ENCODE measurements at regions not wholly inside any gene's neighbourhood (a gene's known extent, or its start where the extent isn't known, plus 50 kb on each side); places are given as distances from the start of the nearest gene placed in this dataset.

DNA sequence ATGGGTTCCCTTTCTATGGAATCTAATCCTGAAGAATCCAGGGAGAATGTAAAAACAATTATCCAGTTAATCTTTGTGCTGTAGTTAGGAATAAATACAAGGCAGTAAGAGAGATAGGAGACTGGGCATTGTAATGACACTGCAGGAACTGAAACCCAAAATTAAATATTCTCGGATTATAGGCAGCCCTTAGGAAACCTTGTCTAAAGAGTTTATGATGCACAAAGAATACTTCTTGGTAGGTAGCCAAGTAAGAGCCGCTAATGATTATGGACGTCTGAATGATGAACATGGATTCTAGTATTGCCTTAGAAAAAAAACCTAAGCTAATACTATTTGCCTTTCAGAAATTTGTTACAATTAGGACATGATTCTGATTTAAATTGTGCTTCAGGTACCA lies 165.4 kb upstream of the LRIG3 start:
- TF ChIP-seq EZH2phosphoT487 (IDR thresholded peaks at IDR 0.05; ENCODE audit: borderline replicate concordance, low read length), result no peak
- TF ChIP-seq, protein P1, sequence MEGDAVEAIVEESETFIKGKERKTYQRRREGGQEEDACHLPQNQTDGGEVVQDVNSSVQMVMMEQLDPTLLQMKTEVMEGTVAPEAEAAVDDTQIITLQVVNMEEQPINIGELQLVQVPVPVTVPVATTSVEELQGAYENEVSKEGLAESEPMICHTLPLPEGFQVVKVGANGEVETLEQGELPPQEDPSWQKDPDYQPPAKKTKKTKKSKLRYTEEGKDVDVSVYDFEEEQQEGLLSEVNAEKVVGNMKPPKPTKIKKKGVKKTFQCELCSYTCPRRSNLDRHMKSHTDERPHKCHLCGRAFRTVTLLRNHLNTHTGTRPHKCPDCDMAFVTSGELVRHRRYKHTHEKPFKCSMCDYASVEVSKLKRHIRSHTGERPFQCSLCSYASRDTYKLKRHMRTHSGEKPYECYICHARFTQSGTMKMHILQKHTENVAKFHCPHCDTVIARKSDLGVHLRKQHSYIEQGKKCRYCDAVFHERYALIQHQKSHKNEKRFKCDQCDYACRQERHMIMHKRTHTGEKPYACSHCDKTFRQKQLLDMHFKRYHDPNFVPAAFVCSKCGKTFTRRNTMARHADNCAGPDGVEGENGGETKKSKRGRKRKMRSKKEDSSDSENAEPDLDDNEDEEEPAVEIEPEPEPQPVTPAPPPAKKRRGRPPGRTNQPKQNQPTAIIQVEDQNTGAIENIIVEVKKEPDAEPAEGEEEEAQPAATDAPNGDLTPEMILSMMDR (IDR thresholded peaks at IDR 0.05; ENCODE audit: low read depth, low read length, poor library complexity, severe bottlenecking), result no peak

DNA sequence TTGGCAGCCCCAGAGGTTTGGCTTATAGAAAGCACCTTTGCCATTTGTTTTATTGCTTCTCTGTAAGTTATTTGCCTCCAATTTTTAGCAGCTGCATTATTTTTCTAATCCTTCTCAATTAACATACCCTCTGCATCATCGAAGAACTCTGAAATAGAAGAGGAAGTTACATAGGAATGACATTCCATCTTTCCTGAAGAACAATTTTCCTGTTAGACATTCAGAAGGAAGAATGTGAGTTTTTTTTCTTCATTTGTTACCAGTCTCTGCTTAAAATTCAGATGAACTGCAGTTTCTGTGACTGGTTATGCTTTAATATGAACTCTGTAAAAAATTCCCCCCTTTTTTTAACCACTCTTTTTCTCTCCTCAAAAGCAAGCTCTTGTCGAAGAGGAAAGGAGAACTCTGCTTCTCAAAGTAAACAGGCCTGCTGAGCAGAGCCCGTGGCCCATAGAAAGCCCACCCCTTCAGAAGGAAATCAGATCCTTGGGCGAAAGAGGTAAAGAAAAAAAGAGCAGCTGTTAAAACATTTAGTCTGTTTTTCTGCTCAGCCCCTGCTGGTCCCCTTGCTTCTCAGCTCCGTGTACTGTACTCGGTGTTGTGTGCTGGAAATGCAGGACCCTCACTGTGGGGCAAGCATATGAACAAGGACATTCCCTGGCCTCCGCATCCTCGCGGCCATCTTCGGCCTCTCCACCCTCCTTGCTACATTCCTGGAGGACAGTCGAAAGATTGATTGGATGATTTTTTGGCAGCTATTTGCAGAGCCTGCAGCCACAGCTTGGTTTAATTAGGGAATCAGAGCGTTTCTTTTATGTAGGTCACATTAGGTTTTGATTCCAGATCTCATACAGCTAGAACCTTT lies 164.4 kb upstream of the LRIG3 start:
- no peaks in the 10 kb centered on the region for H3K9me2 ChIP-seq (replicated peaks; ENCODE audit: control insufficient read depth, low read length)
- H3K4me3 ChIP-seq (ENCODE audit: low read length), result no peak overlapping the region
- no peaks in the 10 kb centered on the region for H3K79me2 ChIP-seq (ENCODE audit: control insufficient read depth, low read length)

More for the DNA sequence above, 165.4 kb upstream of the LRIG3 start:
- no peaks in the 10 kb centered on the region for H3K4me1 ChIP-seq (ENCODE audit: control insufficient read depth, low read length)
- H3K4me3 ChIP-seq (ENCODE audit: low read length), result no peak overlapping the region
- H3K27me3 ChIP-seq (ENCODE audit: control insufficient read depth, low read length), result no peaks in the 10 kb centered on the region
- H3F3A ChIP-seq (ENCODE audit: control insufficient read depth, insufficient read depth), result no peaks in the 10 kb centered on the region
- H3K4me2 ChIP-seq (ENCODE audit: low read length), result no peak overlapping the region
- no peaks in the 10 kb centered on the region for H3K9me2 ChIP-seq (replicated peaks; ENCODE audit: control insufficient read depth, low read length)
- no peaks in the 10 kb centered on the region for H3K36me3 ChIP-seq (ENCODE audit: control insufficient read depth, low read length)
- H3K27ac ChIP-seq (ENCODE audit: low read depth, low read length), result no peak overlapping the region
- no peaks in the 10 kb centered on the region for H3K79me2 ChIP-seq (ENCODE audit: control insufficient read depth, low read length)
- no peaks in the 10 kb centered on the region for H4K20me1 ChIP-seq (ENCODE audit: control insufficient read depth, insufficient read depth, low read depth, low read length)
- H3K9me3 ChIP-seq (ENCODE audit: control insufficient read depth, insufficient read depth, low read length), result no peaks in the 10 kb centered on the region

DNA sequence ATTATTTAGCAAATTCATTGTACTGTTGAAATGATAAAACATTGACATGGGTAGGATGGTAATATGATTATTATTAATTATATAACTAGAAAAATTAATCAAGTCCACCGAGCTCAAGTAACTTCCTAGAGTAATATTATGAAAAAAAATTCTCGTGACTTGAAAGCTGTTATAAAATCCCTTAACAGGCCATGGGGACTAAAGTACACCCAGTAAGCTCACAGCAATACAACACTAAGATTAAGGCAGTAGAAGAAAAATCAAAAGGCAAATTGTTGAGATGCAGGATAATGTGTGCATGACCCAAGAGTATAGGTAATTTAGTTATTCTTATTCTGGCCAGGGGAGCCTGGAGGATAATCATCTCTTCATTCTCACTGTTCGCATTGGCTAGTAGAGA lies 162.6 kb upstream of the LRIG3 start:
- Histone ChIP-seq H3K9me3 (ENCODE audit: control insufficient read depth, insufficient read depth, low read length) (no peaks in the 10 kb centered on the region), H3K27me3 (ENCODE audit: control insufficient read depth, low read length) (no peaks in the 10 kb centered on the region), H3K4me1 (ENCODE audit: control insufficient read depth, low read length) (no peaks in the 10 kb centered on the region), H3K79me2 (ENCODE audit: control insufficient read depth, low read length) (no peaks in the 10 kb centered on the region), H4K20me1 (ENCODE audit: control insufficient read depth, insufficient read depth, low read depth, low read length) (no peaks in the 10 kb centered on the region), H3K4me3 (ENCODE audit: low read length) (no peak overlapping the region), H3K4me2 (ENCODE audit: low read length) (no peak overlapping the region), H3K9me2 (replicated peaks; ENCODE audit: control insufficient read depth, low read length) (no peaks in the 10 kb centered on the region), H3K36me3 (ENCODE audit: control insufficient read depth, low read length) (no peaks in the 10 kb centered on the region), H3K27ac (ENCODE audit: low read depth, low read length) (no peak overlapping the region), H3F3A (ENCODE audit: control insufficient read depth, insufficient read depth) (no peaks in the 10 kb centered on the region)
- TF ChIP-seq, protein P1 (IDR thresholded peaks at IDR 0.05; ENCODE audit: low read depth, low read length, poor library complexity, severe bottlenecking), result no peak
- TF ChIP-seq EZH2phosphoT487 (IDR thresholded peaks at IDR 0.05; ENCODE audit: borderline replicate concordance, low read length), result no peak

More for the DNA sequence above, 164.4 kb upstream of the LRIG3 start:
- Histone ChIP-seq H3K27me3 (ENCODE audit: control insufficient read depth, low read length) (no peaks in the 10 kb centered on the region), H3K4me1 (ENCODE audit: control insufficient read depth, low read length) (no peaks in the 10 kb centered on the region), H3F3A (ENCODE audit: control insufficient read depth, insufficient read depth) (no peaks in the 10 kb centered on the region), H3K9me3 (ENCODE audit: control insufficient read depth, insufficient read depth, low read length) (no peaks in the 10 kb centered on the region), H4K20me1 (ENCODE audit: control insufficient read depth, insufficient read depth, low read depth, low read length) (no peaks in the 10 kb centered on the region), H3K36me3 (ENCODE audit: control insufficient read depth, low read length) (no peaks in the 10 kb centered on the region), H3K4me2 (ENCODE audit: low read length) (no peak overlapping the region), H3K27ac (ENCODE audit: low read depth, low read length) (no peak overlapping the region)
- TF ChIP-seq, protein P1 (IDR thresholded peaks at IDR 0.05; ENCODE audit: low read depth, low read length, poor library complexity, severe bottlenecking), result no peak
- TF ChIP-seq EZH2phosphoT487 (IDR thresholded peaks at IDR 0.05; ENCODE audit: borderline replicate concordance, low read length), result no peak
